Sigmoid colon (tissue), 6 donors: ENCODE measurements at regions not wholly inside any gene's neighbourhood (a gene's known extent, or its start where the extent isn't known, plus 50 kb on each side); places are given as distances from the start of the nearest gene placed in this dataset.

Source experiments
- DNase-seq: peaks from one replicate; pipeline ENCODE4 v3.0.0-alpha.2; 2019
- H3K27ac ChIP-seq, 4 donors: fragments of 200-600 bp; sonication (generic); one replicate each; pipeline ENCODE4 v1.5.1; 2016 to 2019; ENCODE audit warnings: mild to moderate bottlenecking in 1 of 4
- H3K27me3 ChIP-seq, 3 donors: fragments of 200-600 bp; sonication (generic); one replicate each; pipeline ENCODE4 v1.5.1; 2019; ENCODE audit warnings: mild to moderate bottlenecking in 1 of 3
- H3K36me3 ChIP-seq, 4 donors: fragments of 200-600 bp; sonication (generic); one replicate each; pipeline ENCODE4 v1.5.1; 2016 to 2019
- H3K4me1 ChIP-seq, 4 donors: fragments of 200-600 bp; sonication (generic); one replicate each; pipeline ENCODE4 v1.5.1; 2017 to 2019
- H3K4me3 ChIP-seq, 4 donors: fragments of 200-600 bp; sonication (generic); one replicate each; pipeline ENCODE4 v1.5.1; 2017 to 2019; ENCODE audit warnings: mild to moderate bottlenecking in 2 of 4, moderate library complexity in 1 of 4
- H3K9me3 ChIP-seq, 4 donors: fragments of 200-600 bp in 3 of 4; sonication (generic) in 3 of 4; one replicate each; pipeline versions ENCODE4 v1.5.1 to v1.6.1; 2013 to 2019
- EP300 ChIP-seq, 4 donors: sonication (generic); formaldehyde crosslinking; IDR thresholded peaks; one replicate each; pipeline ENCODE4 v1.6.1; 2017; ENCODE audit warnings: antibody characterized with exemption in 4 of 4
- POLR2A ChIP-seq, 2 donors: fragments of 450-650 bp; IDR thresholded peaks; one replicate each; pipeline ENCODE4 v1.6.1; 2016; ENCODE audit warnings: antibody characterized with exemption in 2 of 2, mild to moderate bottlenecking in 2 of 2, moderate library complexity in 2 of 2
- POLR2AphosphoS5 ChIP-seq, 4 donors: sonication (generic); formaldehyde crosslinking; IDR thresholded peaks; one replicate each; pipeline ENCODE4 v1.6.1; 2017; ENCODE audit warnings: antibody characterized with exemption in 4 of 4
- WGBS, 2 donors: extraction: QIAGEN DNeasy Blood & Tissue Kit; methylation state at CpG; one replicate each; pipeline ENCODE4 v1.1.7; 2013; 5-methylcytosine and 5-hydroxymethylcytosine counted together
- intact Hi-C: fragments of 100-400 bp; cut with DNase I; formaldehyde crosslinking; loops from one replicate; pipeline ENCODE4 v1.15.1; 2023
- TF ChIP-seq, protein P1 (sequence below), 4 experiments: fragments of 450-650 bp in 3 of 4; fragments of 200-600 bp in 1 of 4; IDR thresholded peaks; one replicate each; pipeline ENCODE4 v1.5.1; 2016 to 2019; ENCODE audit warnings: antibody characterized with exemption in 4 of 4, mild to moderate bottlenecking in 3 of 4, moderate library complexity in 2 of 4
- donor health status: healthy with polysubstance abuse.
- donor health status: healthy.

DNA sequence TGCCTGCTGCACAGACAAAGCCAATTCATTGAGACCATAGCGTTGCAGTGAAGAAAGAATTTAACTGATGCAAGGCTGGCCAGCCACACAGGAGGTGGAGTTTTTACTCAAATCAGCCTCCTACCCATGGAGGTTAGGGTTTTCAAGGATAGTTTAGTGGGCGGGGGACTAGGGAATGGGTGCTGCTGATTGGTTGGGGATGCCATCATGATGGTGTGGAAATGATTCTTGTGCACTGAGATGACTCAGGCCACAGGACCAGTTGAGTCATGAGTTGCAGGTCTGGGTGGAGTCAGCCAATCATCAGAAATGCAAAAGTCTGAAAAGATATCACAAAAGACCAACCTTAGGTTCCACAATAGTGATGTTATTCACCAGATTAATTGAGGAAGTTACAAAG lies 359.6 kb downstream of the FOXO1 start:
- intact Hi-C loops, result no loop called here
- 93 to 94% methylated on average over 2 of the region's 2 CpGs for WGBS, 2 donors
- Histone ChIP-seq H3K27ac (no peak overlapping the region), H3K9me3 (peaks cover 0 to 6% (median 3%) of the 10 kb centered on the region in 4 donors), H3K36me3 (no peaks in the 10 kb centered on the region), H3K4me3 (no peak overlapping the region), H3K4me1 (no peaks in the 10 kb centered on the region), H3K27me3 (no peaks in the 10 kb centered on the region)
- TF ChIP-seq, protein P1, sequence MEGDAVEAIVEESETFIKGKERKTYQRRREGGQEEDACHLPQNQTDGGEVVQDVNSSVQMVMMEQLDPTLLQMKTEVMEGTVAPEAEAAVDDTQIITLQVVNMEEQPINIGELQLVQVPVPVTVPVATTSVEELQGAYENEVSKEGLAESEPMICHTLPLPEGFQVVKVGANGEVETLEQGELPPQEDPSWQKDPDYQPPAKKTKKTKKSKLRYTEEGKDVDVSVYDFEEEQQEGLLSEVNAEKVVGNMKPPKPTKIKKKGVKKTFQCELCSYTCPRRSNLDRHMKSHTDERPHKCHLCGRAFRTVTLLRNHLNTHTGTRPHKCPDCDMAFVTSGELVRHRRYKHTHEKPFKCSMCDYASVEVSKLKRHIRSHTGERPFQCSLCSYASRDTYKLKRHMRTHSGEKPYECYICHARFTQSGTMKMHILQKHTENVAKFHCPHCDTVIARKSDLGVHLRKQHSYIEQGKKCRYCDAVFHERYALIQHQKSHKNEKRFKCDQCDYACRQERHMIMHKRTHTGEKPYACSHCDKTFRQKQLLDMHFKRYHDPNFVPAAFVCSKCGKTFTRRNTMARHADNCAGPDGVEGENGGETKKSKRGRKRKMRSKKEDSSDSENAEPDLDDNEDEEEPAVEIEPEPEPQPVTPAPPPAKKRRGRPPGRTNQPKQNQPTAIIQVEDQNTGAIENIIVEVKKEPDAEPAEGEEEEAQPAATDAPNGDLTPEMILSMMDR (IDR thresholded peaks at IDR 0.05), result no peak
- TF ChIP-seq POLR2A (IDR thresholded peaks at IDR 0.05), result no peak
- no peak for TF ChIP-seq EP300 (IDR thresholded peaks at IDR 0.05)
- TF ChIP-seq POLR2AphosphoS5 (IDR thresholded peaks at IDR 0.05), result no peak
- no peak for DNase-seq

DNA sequence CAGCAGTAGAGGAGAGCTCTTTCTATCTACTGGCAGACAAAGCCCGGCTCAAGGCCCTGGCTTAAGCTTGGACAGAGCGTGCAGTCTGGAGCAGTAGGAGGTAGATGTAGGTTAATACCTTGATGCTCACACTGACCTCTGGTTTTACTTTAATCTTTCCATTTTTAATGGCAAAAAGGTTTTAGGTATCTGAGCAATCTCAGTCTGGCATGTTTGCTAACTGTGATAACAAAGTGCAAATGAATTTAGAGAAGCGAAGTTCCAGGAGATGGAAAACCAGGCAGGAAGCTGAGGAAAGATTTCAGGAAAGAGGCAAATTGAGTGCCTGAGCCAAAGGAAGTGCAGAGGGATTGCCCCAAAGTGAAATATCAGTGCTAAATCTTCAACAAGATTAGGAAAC lies 356.6 kb downstream of the FOXO1 start:
- no peak overlapping the region for H3K27ac ChIP-seq
- H3K9me3 ChIP-seq, result peaks cover 0 to 5% (median 1%) of the 10 kb centered on the region in 4 donors
- 79 to 89% methylated on average over 3 of the region's 3 CpGs for WGBS, 2 donors
- no peaks in the 10 kb centered on the region for H3K27me3 ChIP-seq
- no peaks in the 10 kb centered on the region for H3K36me3 ChIP-seq
- no peak for DNase-seq
- intact Hi-C loops, result no loop called here
- no peaks in the 10 kb centered on the region for H3K4me1 ChIP-seq
- H3K4me3 ChIP-seq, result no peak overlapping the region
- TF ChIP-seq POLR2A (IDR thresholded peaks at IDR 0.05), result no peak
- TF ChIP-seq POLR2AphosphoS5 (IDR thresholded peaks at IDR 0.05), result no peak
- TF ChIP-seq, protein P1 (IDR thresholded peaks at IDR 0.05), result no peak
- TF ChIP-seq EP300 (IDR thresholded peaks at IDR 0.05), result no peak

DNA sequence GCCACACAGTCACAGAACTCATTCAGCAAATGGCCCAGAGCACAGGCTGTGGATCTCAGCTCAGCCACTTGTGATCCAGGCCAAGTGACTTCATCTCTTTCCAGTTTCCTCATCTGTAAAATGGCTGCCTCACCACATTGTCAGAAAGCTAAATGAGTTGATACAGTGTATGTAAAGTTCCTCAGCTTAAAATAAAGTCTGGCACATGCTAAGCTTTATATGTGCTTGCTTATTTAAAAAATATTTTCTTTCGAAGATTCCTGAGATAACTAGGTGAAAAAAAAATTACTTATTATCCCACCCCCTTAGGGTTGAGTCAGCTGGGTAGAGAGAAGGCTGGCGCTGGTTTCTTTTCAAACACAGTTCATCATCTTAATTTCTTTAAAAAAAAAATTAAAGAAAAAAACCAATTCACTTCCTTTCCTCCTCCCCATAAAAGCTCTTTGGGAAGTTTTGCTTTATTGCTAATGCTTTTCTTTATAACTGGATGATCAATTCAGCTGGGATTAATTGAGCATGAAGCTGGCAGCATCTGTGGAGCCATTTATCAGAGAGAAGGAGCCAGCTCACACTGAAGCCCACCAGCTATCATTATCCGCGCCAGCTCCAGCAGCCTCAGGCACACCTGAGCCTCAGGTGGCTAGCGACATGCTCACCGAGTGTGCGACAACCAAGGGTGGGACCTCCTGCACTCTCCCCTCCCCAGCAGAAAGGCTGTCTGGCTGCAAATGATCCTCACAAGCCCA lies 354.9 kb downstream of the FOXO1 start:
- intact Hi-C loops, result no loop called here
- Histone ChIP-seq H3K9me3 (peaks cover 0 to 3% (median under 1%) of the 10 kb centered on the region in 4 donors), H3K27me3 (no peaks in the 10 kb centered on the region), H3K4me1 (no peaks in the 10 kb centered on the region), H3K27ac (no peak overlapping the region), H3K4me3 (no peak overlapping the region), H3K36me3 (no peaks in the 10 kb centered on the region)
- no peak for TF ChIP-seq POLR2AphosphoS5 (IDR thresholded peaks at IDR 0.05)
- TF ChIP-seq POLR2A (IDR thresholded peaks at IDR 0.05), result no peak
- no peak for TF ChIP-seq EP300 (IDR thresholded peaks at IDR 0.05)
- TF ChIP-seq, protein P1 (IDR thresholded peaks at IDR 0.05), result no peak
- DNase-seq, result no peak
- 96 to 98% methylated on average over 7 of the region's 7 CpGs for WGBS, 2 donors

DNA sequence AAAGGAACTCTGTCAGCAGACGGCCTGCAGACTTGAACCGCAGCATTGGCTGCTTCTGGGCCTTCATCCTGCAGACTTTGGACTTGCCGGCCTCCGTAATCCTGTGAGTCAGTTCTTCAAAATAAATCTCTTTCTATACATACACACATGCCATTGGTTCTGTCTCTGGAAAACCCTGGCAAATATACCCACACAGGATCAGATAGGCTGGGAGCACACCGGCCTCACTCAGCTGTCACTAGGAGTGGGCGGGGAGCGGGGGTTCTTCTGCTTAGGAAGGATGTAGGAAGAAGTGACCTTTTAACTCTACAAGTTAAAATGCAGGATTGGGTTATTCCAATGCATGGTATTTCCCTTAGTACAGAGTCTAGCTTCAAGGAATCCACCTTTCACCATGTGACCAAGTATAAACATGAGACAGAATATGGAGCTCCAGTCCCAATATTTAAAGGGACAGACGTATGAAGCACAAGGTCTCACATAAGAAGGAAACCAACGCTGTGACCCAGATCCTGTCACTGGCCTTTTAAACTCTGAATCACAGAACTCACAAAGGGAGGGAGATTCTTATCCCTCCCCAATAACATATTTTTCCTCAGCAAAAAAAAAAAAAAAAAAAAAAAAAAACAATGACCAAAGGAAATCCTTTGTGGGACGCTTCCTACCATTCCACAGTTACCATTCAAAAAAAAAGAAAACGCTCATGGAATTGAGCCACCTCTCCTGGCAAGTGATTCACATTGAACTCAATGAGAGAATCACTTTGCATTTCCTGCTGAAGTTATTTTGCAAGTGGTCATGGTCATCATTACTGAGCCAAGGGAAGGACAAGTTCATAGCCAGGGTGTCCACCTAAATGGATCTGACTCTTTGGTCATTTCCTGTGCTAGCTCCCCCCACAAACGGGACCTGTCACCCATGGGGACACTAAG lies 352.9 kb downstream of the FOXO1 start:
- H3K4me3 ChIP-seq, result no peak overlapping the region
- no peaks in the 10 kb centered on the region for H3K9me3 ChIP-seq
- H3K4me1 ChIP-seq, result peaks cover 0 to 4% (median 0%) of the 10 kb centered on the region in 4 donors
- H3K27me3 ChIP-seq, result no peaks in the 10 kb centered on the region
- WGBS, 2 donors, result 88 to 94% methylated on average over 12 of the region's 12 CpGs
- intact Hi-C loops, result no loop called here
- H3K27ac ChIP-seq, result no peak overlapping the region
- no peak for DNase-seq
- no peaks in the 10 kb centered on the region for H3K36me3 ChIP-seq
- TF ChIP-seq, protein P1 (IDR thresholded peaks at IDR 0.05), result no peak
- no peak for TF ChIP-seq EP300 (IDR thresholded peaks at IDR 0.05)
- no peak for TF ChIP-seq POLR2A (IDR thresholded peaks at IDR 0.05)
